Right lobe of liver (tissue), 4 donors: ENCODE measurements at regions not wholly inside any gene's neighbourhood (a gene's known extent, or its start where the extent isn't known, plus 50 kb on each side); places are given as distances from the start of the nearest gene placed in this dataset.

Source experiments
- POLR2A ChIP-seq: fragments of 450-650 bp; IDR thresholded peaks from one replicate; pipeline ENCODE4 v1.6.1; 2017; ENCODE audit warnings: antibody characterized with exemption, mild to moderate bottlenecking
- TF ChIP-seq, protein P1 (sequence below), 4 donors: fragments of 200-600 bp in 3 of 4; fragments of 450-650 bp in 1 of 4; IDR thresholded peaks; one replicate each; pipeline versions ENCODE4 v1.5.1 to v1.8.0; 2016 to 2022; ENCODE audit warnings: antibody characterized with exemption in 4 of 4, mild to moderate bottlenecking in 2 of 4
- donor health status: DM: no; HTN: no; CAD: no.
- donor health status: DM: no; HTN: no; CAD: no.
- donor health status: DM: no; HTN: yes; CAD: no.

DNA sequence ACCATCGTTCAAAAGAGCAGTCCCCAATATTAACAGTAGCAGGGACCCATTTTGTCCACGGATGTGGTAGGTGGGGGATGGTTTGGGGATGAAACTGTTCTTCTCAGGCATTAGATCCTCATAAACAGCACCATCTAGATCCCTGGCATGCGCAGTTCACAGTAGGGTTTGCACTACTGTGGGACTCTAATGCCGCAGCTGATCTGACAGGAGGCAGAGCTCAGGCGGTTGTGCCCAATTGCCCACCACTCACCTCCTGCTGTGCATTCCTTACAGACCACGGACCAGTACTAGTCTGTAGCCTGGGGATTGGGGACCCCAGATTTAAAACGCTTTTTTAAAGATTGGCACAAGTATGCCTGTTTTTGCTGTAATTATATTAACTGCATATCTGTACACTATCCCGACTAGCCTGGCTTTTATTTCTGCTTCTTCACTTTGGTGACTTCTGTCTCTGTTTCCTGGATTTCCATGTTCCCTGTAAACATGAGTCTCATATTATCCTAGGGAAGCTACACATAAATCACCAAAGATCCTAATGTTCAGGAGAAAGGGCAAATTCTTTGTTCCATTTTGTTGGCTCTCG is 163.3 kb upstream of the AKR1E2 start:
- no peak for TF ChIP-seq POLR2A
- TF ChIP-seq, protein P1, sequence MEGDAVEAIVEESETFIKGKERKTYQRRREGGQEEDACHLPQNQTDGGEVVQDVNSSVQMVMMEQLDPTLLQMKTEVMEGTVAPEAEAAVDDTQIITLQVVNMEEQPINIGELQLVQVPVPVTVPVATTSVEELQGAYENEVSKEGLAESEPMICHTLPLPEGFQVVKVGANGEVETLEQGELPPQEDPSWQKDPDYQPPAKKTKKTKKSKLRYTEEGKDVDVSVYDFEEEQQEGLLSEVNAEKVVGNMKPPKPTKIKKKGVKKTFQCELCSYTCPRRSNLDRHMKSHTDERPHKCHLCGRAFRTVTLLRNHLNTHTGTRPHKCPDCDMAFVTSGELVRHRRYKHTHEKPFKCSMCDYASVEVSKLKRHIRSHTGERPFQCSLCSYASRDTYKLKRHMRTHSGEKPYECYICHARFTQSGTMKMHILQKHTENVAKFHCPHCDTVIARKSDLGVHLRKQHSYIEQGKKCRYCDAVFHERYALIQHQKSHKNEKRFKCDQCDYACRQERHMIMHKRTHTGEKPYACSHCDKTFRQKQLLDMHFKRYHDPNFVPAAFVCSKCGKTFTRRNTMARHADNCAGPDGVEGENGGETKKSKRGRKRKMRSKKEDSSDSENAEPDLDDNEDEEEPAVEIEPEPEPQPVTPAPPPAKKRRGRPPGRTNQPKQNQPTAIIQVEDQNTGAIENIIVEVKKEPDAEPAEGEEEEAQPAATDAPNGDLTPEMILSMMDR (IDR thresholded peaks at IDR 0.05), result no peak
